ENCODE measurements at regions not wholly inside any gene's neighbourhood (a gene's known extent, or its start where the extent isn't known, plus 50 kb on each side); places are given as distances from the start of the nearest gene placed in this dataset.

DNA sequence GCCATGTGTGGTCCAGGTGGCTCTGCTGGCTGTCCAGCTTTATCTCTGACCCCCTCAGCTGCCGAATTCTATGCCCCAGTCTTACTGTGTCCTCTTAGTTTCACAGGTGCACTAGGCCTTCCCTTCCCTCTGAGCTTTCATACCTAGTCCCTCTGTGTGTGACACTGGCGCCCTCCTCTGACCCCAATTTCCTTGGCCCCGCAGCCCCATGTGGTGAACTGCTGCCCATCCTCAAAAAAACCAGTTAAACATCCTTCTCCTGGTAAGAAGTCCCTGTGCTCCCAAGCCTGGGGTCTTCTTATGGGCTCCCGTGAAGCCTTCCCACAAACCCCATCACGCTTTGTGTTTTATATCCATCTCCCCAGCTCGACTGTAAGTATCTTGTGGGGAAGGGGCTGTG lies 93.9 kb upstream of the TSPAN2 start:
- H3K4ac ChIP-seq (replicated peaks; ENCODE audit: insufficient read length, low read depth, low read length), result no peak overlapping the region
- DNase-seq (ENCODE audit: low read depth in 1 of 2, low spot score in 2 of 2), result peak in 1 of 2 experiments; percentile 74
- H2BK15ac ChIP-seq (ENCODE audit: low read length), result no peak overlapping the region
- no peak overlapping the region for H4K8ac ChIP-seq (ENCODE audit: extremely low read depth, insufficient read depth, low read length)
- no peak overlapping the region for H3K56ac ChIP-seq (replicated peaks; ENCODE audit: insufficient read length, low read depth, low read length)
- CTCF ChIA-PET (ENCODE audit: partially characterized antibody), result interaction anchor here (0.5 to 10.7 kb wide), 19 partner anchors 10 to 411 kb away, joined by 3 to 125 read pairs (median 5); no protein-coding TSS in a partner anchor
- no peaks in the 10 kb centered on the region for H3K36me3 ChIP-seq (ENCODE audit: control insufficient read depth in 2 of 4, insufficient read depth in 4 of 4, low read length in 3 of 4)
- H3K79me1 ChIP-seq (ENCODE audit: low read depth, low read length), result no peaks in the 10 kb centered on the region
- H2BK5ac ChIP-seq (ENCODE audit: low read depth, low read length), result no peak overlapping the region
- no peaks in the 10 kb centered on the region for H3K79me2 ChIP-seq (ENCODE audit: control insufficient read depth in 1 of 2, insufficient read depth in 2 of 2, low read length in 2 of 2)
- no peaks in the 10 kb centered on the region for H3K4me1 ChIP-seq (replicated peaks in 1 of 4; ENCODE audit: control insufficient read depth in 3 of 4, insufficient read depth in 4 of 4, low read length in 3 of 4)
- no peak overlapping the region for H3K27ac ChIP-seq (ENCODE audit: low read depth, low read length)
- FAIRE-seq, result no peak
- no peak overlapping the region for H3K14ac ChIP-seq (ENCODE audit: insufficient read length)
- H2BK20ac ChIP-seq (ENCODE audit: low read length), result no peak overlapping the region
- H3K27me3 ChIP-seq (replicated peaks in 1 of 4; ENCODE audit: control insufficient read depth in 3 of 4, extremely low read depth in 1 of 4, insufficient read depth in 3 of 4, low read length in 3 of 4), result no peaks in the 10 kb centered on the region
- H2BK120ac ChIP-seq (replicated peaks; ENCODE audit: low read depth, low read length), result no peak overlapping the region
- no peaks in the 10 kb centered on the region for H3K9me3 ChIP-seq (ENCODE audit: insufficient read depth in 2 of 2, low read depth in 1 of 2, low read length in 1 of 2)
- WGBS, 2 experiments (ENCODE audit: extremely low coverage in 1 of 2, insufficient coverage in 1 of 2, insufficient read length in 1 of 2, insufficient replicate concordance in 2 of 2, low coverage in 1 of 2, low lambda C conversion rate in 2 of 2, missing lambda C conversion rate in 1 of 2), result 76% methylated on average over 6 of the region's 6 CpGs; no CpG with 5 or more reads in 1 of the 2 experiments
- H4K5ac ChIP-seq (ENCODE audit: insufficient read length, low read depth, low read length), result no peak overlapping the region
- no peak overlapping the region for H3K4me3 ChIP-seq (ENCODE audit: extremely low read depth in 1 of 4, insufficient read depth in 2 of 4, low read depth in 3 of 4, low read length in 4 of 4)
- no peak overlapping the region for H2AFZ ChIP-seq (ENCODE audit: low read length)
- H3K23me2 ChIP-seq (ENCODE audit: low read depth, low read length), result no peaks in the 10 kb centered on the region
- no peak overlapping the region for H3K18ac ChIP-seq (ENCODE audit: extremely low read depth, low read length)
- no peaks in the 10 kb centered on the region for H4K20me1 ChIP-seq (replicated peaks in 1 of 2; ENCODE audit: control insufficient read depth in 1 of 2, insufficient read depth in 2 of 2, low read length in 2 of 2)
- H3K23ac ChIP-seq (ENCODE audit: insufficient read length), result no peak overlapping the region
- no peak overlapping the region for H2AK5ac ChIP-seq (ENCODE audit: low read depth, low read length)
- no peak overlapping the region for H3K9ac ChIP-seq (replicated peaks in 1 of 4; ENCODE audit: extremely low read depth in 1 of 4, low read depth in 3 of 4, low read length in 3 of 4)
- TF ChIP-seq RAD21 (IDR thresholded peaks at IDR 0.05 in 1 of 2, conservative IDR thresholded peaks at IDR 0.05 in 1 of 2; ENCODE audit: low read depth in 2 of 2, low read length in 2 of 2) (peak; percentile 80 to 82), CTCF (IDR thresholded peaks at IDR 0.05; ENCODE audit: control extremely low read depth in 1 of 3, insufficient read depth in 1 of 3, low read depth in 1 of 3, low read length in 3 of 3) (peak; percentile 60 to 75 (median 66)), KDM4A (IDR thresholded peaks at IDR 0.05; ENCODE audit: low read depth, low read length, severe bottlenecking) (no peak)
- POLR2A ChIA-PET (ENCODE audit: partially characterized antibody), result no interaction called here
- H3K4me2 ChIP-seq (ENCODE audit: insufficient read depth in 1 of 2, low read depth in 2 of 2, low read length in 2 of 2), result no peak overlapping the region
- no peak overlapping the region for H2BK12ac ChIP-seq (ENCODE audit: low read depth, low read length)
- no peak overlapping the region for H4K91ac ChIP-seq (replicated peaks; ENCODE audit: insufficient read length, low read length)

All from H1 (cell line).